ENCODE measurements at regions not wholly inside any gene's neighbourhood (a gene's known extent, or its start where the extent isn't known, plus 50 kb on each side); places are given as distances from the start of the nearest gene placed in this dataset.

DNA sequence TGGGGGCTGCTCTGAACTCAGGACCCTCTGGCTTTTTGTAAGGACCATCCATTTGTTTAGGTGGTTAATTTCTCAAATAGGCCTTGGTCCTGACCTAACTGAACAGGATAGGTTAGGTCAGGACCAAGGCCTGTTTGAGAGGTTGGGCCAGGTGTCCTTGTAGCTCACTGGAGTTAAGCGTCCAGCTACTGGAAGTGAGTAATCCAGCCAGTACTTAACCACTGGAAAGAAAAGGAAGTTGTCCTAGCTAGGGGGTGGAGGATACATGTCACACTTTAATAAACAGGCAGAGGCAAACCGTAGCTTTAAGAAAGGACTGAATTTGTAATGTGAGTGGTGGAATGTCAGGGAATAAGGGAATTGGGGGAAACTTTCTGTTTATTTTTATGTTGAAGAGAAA lies 96.0 kb downstream of the GPR85 start:
- TF ChIP-seq CTCF (IDR thresholded peaks at IDR 0.05; ENCODE audit: low read depth, low read length, missing control alignments), result no peak
- no peak for DNase-seq (ENCODE audit: low read depth)
- no peak overlapping the region for H3K4me3 ChIP-seq (ENCODE audit: low read depth, low read length)

DNA sequence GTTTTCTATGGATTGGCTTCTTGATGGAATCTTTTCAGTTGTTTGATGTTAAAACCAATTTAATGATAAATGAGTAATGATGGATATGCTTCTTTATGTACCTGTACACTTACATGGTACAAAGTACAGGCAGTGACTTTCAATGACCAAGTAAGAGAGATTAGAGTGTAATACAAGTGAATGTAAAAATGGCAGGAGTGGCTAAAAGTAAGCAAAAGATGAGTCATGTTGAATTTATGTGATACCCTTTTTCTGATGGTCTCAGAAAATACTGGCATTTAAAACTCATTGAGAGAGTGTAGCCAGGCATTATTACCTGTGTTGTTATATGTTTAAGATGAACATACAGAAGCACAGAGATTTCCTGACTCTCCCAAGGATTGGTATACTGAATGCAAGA lies 97.1 kb downstream of the GPR85 start:
- no peak for DNase-seq (ENCODE audit: low read depth)
- H3K4me3 ChIP-seq (ENCODE audit: low read depth, low read length), result no peak overlapping the region
- TF ChIP-seq CTCF (IDR thresholded peaks at IDR 0.05; ENCODE audit: low read depth, low read length, missing control alignments), result no peak

- DNase-seq (ENCODE audit: low read depth), result no peak
- TF ChIP-seq CTCF (IDR thresholded peaks at IDR 0.05; ENCODE audit: low read depth, low read length, missing control alignments), result no peak
- no peak overlapping the region for H3K4me3 ChIP-seq (ENCODE audit: low read depth, low read length)
Observed at GRCh38 chr7:112987171-112987570, 99.5 kb downstream of the GPR85 start.

DNA sequence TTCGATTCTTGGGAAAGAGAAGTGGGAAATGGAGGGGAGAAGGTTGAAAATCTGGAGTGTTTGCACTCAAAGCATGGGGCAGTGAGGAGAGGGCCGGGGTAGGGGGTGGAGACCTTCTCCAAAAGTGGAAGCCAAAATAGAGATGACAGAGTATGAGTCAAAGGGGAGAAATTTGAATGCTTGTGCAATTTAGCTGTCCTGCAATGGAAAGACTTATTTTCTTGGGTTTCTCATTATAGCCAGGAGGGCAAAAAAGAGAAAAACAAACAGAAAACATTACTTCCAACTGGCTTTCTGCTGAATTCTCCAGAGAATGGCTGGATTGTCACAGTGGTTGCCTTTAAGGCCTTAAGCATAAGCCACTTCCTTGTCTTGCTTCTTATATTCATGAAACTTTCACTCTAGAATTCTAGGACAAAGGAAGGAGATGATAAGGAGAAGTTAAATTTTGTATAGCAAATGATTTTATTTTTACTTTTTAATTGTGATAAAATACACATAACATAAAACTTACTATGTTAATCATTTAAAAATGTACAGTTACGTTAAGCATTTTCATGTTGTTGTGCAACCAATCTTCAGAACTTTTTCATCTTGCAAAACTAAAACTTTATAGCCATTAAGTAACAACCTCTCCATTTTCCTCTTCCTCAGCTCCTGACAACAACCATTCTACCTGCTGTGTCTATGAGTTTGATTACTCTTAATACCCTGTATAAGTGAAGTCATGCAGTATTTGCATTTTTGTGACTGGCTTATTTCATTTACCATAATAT lies 100.2 kb downstream of the GPR85 start:
- DNase-seq (ENCODE audit: low read depth), result no peak
- no peak for TF ChIP-seq CTCF (IDR thresholded peaks at IDR 0.05; ENCODE audit: low read depth, low read length, missing control alignments)
- no peak overlapping the region for H3K4me3 ChIP-seq (ENCODE audit: low read depth, low read length)

DNA sequence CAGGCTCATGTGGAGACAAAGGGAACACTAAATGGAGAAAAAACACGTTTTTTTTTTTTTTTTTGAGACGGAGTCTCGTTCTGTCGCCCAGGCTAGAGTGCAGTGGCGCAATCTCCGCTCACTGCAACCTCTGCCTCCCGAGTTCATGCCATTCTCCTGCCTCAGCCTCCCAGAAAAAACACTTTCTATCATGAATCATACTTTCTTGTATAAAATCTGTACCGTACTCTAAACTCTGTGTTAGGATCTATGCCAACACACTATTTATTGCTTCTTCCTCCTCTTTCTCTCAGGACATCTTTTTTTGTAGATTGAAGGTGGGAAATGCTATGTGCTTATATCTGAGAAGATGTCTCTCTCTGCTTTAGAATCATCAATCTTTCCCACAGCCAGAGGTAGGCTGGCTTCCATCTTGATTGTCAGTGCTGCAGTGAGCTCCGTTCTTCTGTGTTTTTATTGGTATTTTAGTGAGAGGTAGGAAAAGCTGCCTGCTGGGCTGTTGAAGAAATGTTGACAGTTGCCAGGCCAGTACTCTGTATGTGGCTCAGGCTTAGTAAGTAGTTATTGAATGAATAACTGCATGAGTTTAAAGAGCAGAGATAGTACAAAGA lies 101.1 kb downstream of the GPR85 start:
- no peak for DNase-seq (ENCODE audit: low read depth)
- no peak for TF ChIP-seq CTCF (IDR thresholded peaks at IDR 0.05; ENCODE audit: low read depth, low read length, missing control alignments)
- no peak overlapping the region for H3K4me3 ChIP-seq (ENCODE audit: low read depth, low read length)

GRCh38 chr7:112982441-112983063 lies 104.1 kb downstream of the GPR85 start:
- H3K4me3 ChIP-seq (ENCODE audit: low read depth, low read length), result no peak overlapping the region
- TF ChIP-seq CTCF (IDR thresholded peaks at IDR 0.05; ENCODE audit: low read depth, low read length, missing control alignments), result no peak

More at GRCh38 chr7:112982441-112983063, 104.1 kb downstream of the GPR85 start:
- DNase-seq (ENCODE audit: low read depth), result no peak

Data from GM12864 (cell line).